SK-N-SH (cell line): ENCODE measurements at regions not wholly inside any gene's neighbourhood (a gene's known extent, or its start where the extent isn't known, plus 50 kb on each side); places are given as distances from the start of the nearest gene placed in this dataset.

Experiments used
- CTCF ChIA-PET: fragments of 300-600, 350-600 bp; formaldehyde crosslinking; extraction: SDS; loops from one replicate; lab custom pipeline; 2021; lab: Yijun Ruan, JAX
- POLR2A ChIA-PET: fragments of 350-600 bp; sonication (Branson Sonifier 250); formaldehyde crosslinking; extraction: SDS; loops from one replicate; lab custom pipeline; 2020; ENCODE audit warnings: antibody characterized with exemption, inconsistent platforms; lab: Yijun Ruan, JAX
- DNase-seq: peaks from one replicate; pipeline ENCODE4 v3.0.0; 2012
- H2AFZ ChIP-seq: fragments of 200-600 bp; sonication (generic); 2 replicates; pipeline ENCODE4 v1.8.1; 2016; ENCODE audit warnings: antibody characterized with exemption, mild to moderate bottlenecking, low read depth
- H3F3A ChIP-seq: fragments of 200-600 bp; sonication (generic); replicated peaks from 2 replicates; pipeline ENCODE3; 2016; ENCODE audit warnings: antibody characterized with exemption, mild to moderate bottlenecking; ENCODE audit not compliant: insufficient read depth
- H3K27ac ChIP-seq, 2 experiments: fragments of 200-500 bp in 1 of 2; fragments of 200-600 bp in 1 of 2; sonication (Bioruptor generic) in 1 of 2; sonication (generic), shearing (Covaris generic) in 1 of 2; 2 replicates each; pipeline versions ENCODE4 v1.5.1 to v1.6.1; 2014 to 2016; ENCODE audit warnings: low read depth in 2 of 2, inconsistent platforms in 1 of 2, low read length in 1 of 2, mild to moderate bottlenecking in 1 of 2, mixed read lengths in 1 of 2
- H3K27me3 ChIP-seq: fragments of 200-600 bp; sonication (generic), shearing (Covaris generic); 2 replicates; pipeline ENCODE4 v1.6.1; 2016; ENCODE audit warnings: mixed run types; ENCODE audit not compliant: insufficient read depth
- H3K36me3 ChIP-seq, 2 experiments: fragments of 200-500 bp in 1 of 2; fragments of 200-600 bp in 1 of 2; sonication (Bioruptor generic) in 1 of 2; sonication (generic) in 1 of 2; replicated peaks in 1 of 2; 2 replicates each; pipeline versions ENCODE3 to v1.5.1; 2014 to 2016; ENCODE audit warnings: low read length in 1 of 2, mild to moderate bottlenecking in 1 of 2; ENCODE audit not compliant: insufficient read depth in 2 of 2, control insufficient read depth in 1 of 2
- H3K4me1 ChIP-seq, 2 experiments: fragments of 200-500 bp in 1 of 2; fragments of 200-600 bp in 1 of 2; sonication (Bioruptor generic) in 1 of 2; sonication (generic), shearing (Covaris generic) in 1 of 2; 2 replicates each; pipeline versions ENCODE4 v1.5.1 to v1.6.1; 2014 to 2016; ENCODE audit warnings: low read depth in 1 of 2, low read length in 1 of 2, mixed run types in 1 of 2; ENCODE audit not compliant: insufficient read depth in 2 of 2, control insufficient read depth in 1 of 2
- H3K4me2 ChIP-seq: fragments of 200-600 bp; sonication (generic), shearing (Covaris generic); 2 replicates; pipeline ENCODE4 v1.6.1; 2017; ENCODE audit warnings: mixed run types
- H3K4me3 ChIP-seq, 2 experiments: fragments of 200-500 bp in 1 of 2; fragments of 200-600 bp in 1 of 2; sonication (Bioruptor generic) in 1 of 2; sonication (generic), shearing (Covaris generic) in 1 of 2; 2 replicates each; pipeline versions ENCODE4 v1.5.1 to v1.8.1; 2014 to 2016; ENCODE audit warnings: low read depth in 2 of 2, inconsistent platforms in 1 of 2, low read length in 1 of 2, mild to moderate bottlenecking in 1 of 2, mixed read lengths in 1 of 2, moderate library complexity in 1 of 2
- H3K79me2 ChIP-seq: fragments of 200-600 bp; sonication (generic); 2 replicates; pipeline ENCODE4 v1.8.1; 2017; ENCODE audit warnings: mild to moderate bottlenecking; ENCODE audit not compliant: insufficient read depth
- H3K9ac ChIP-seq: fragments of 200-600 bp; sonication (generic); 2 replicates; pipeline ENCODE4 v1.6.1; 2017; ENCODE audit warnings: mixed run types
- H3K9me2 ChIP-seq: fragments of 200-600 bp; sonication (generic); 2 replicates; pipeline ENCODE4 v1.6.1; 2017; ENCODE audit warnings: mixed run types
- H3K9me3 ChIP-seq: fragments of 200-600 bp; sonication (generic); 2 replicates; pipeline ENCODE4 v1.6.1; 2017; ENCODE audit warnings: mixed run types, mild to moderate bottlenecking, moderate library complexity
- H4K20me1 ChIP-seq: fragments of 200-600 bp; sonication (generic); 2 replicates; pipeline ENCODE4 v1.6.1; 2017; ENCODE audit warnings: mild to moderate bottlenecking, mixed run types; ENCODE audit not compliant: insufficient read depth
- ELF1 ChIP-seq: IDR thresholded peaks from 2 replicates; pipeline ENCODE4 v1.4.0; 2012
- EZH2phosphoT487 ChIP-seq: fragments of 200-600 bp; sonication (generic); IDR thresholded peaks from 2 replicates; pipeline ENCODE4 v1.6.1; 2017; ENCODE audit warnings: low read depth, mixed run types, mild to moderate bottlenecking, antibody characterized with exemption, moderate library complexity, borderline replicate concordance
- FOSL2 ChIP-seq: IDR thresholded peaks from 2 replicates; pipeline ENCODE4 v1.4.0; 2012; ENCODE audit warnings: low read depth, mild to moderate bottlenecking, moderate library complexity, borderline replicate concordance
- FOXJ3 ChIP-seq: sonication (generic); formaldehyde crosslinking; IDR thresholded peaks from 2 replicates; pipeline ENCODE4 v1.5.1; 2020; ENCODE audit warnings: mild to moderate bottlenecking, missing genetic modification reagents
- GABPA ChIP-seq: IDR thresholded peaks from 2 replicates; pipeline ENCODE4 v1.4.0; 2012; ENCODE audit warnings: low read depth, mild to moderate bottlenecking
- GATA2 ChIP-seq: sonication (generic); formaldehyde crosslinking; IDR thresholded peaks from 2 replicates; pipeline ENCODE4 v1.5.0; 2020; ENCODE audit warnings: mild to moderate bottlenecking, missing genetic modification reagents
- JUND ChIP-seq: IDR thresholded peaks from 2 replicates; pipeline ENCODE4 v1.4.0; 2012
- MEF2A ChIP-seq: IDR thresholded peaks from 2 replicates; pipeline ENCODE4 v1.4.0; 2012; ENCODE audit warnings: low read depth, borderline replicate concordance
- NRF1 ChIP-seq: IDR thresholded peaks from 2 replicates; pipeline ENCODE4 v1.6.1; 2012; ENCODE audit warnings: low read depth, mild to moderate bottlenecking, low read length
- POLR2AphosphoS5 ChIP-seq: IDR thresholded peaks from 2 replicates; pipeline ENCODE4 v1.6.1; 2012; ENCODE audit warnings: low read depth, low read length
- TEAD4 ChIP-seq: IDR thresholded peaks from 2 replicates; pipeline ENCODE4 v1.4.0; 2012; ENCODE audit warnings: mild to moderate bottlenecking, borderline replicate concordance; ENCODE audit not compliant: insufficient read depth
- WGBS: methylation state at CpG from one replicate; pipeline ENCODE4 v1.1.6; 2017; ENCODE audit warnings: low lambda C conversion rate; 5-methylcytosine and 5-hydroxymethylcytosine counted together
- TF ChIP-seq, protein P1 (sequence below): fragments of 200-600 bp; sonication (generic); IDR thresholded peaks from 2 replicates; pipeline ENCODE4 v1.6.1; 2017; ENCODE audit warnings: antibody characterized with exemption, mild to moderate bottlenecking, moderate library complexity
- TF ChIP-seq, protein P2 (sequence below): IDR thresholded peaks from 2 replicates; pipeline ENCODE4; 2012
- TF ChIP-seq, protein P3 (sequence below): fragments of 150-350 bp; IDR thresholded peaks from 2 replicates; pipeline ENCODE4 v1.6.1; 2016; ENCODE audit warnings: mild to moderate bottlenecking, low read depth, low read length
- TF ChIP-seq, protein P4 (sequence below): IDR thresholded peaks from 2 replicates; pipeline ENCODE4 v1.4.0; 2012; ENCODE audit warnings: low read depth, borderline replicate concordance
- TF ChIP-seq, protein P5 (sequence below): IDR thresholded peaks from 2 replicates; pipeline ENCODE4 v1.4.0; 2012; ENCODE audit warnings: low read depth, borderline replicate concordance

DNA sequence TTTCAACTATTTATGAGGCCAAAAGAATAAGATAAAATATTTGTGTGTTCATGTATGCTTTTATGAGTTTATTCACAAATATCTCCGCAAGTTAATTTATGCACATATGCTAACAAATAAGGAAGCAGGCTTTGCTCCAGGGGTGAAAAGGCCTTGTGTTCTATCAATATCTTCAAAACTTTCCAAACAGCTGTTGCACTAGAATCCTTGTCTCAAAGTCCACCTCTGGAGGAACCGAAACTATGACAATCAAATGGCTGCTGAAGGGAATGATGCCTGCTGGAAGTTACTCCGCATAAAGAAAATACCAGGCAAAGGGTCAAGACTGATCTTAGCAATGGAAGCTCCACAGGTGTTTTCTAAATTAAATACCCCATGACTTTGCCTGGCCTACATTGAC is 145.0 kb upstream of the GHITM start:
- DNase-seq: no peak
- Histone ChIP-seq H3K9me3 (no peaks in the 10 kb centered on the region), H2AFZ (no peak overlapping the region), H3K9ac (no peak overlapping the region), H3K4me1 (no peaks in the 10 kb centered on the region), H3F3A (no peaks in the 10 kb centered on the region), H3K9me2 (no peaks in the 10 kb centered on the region), H3K27me3 (no peaks in the 10 kb centered on the region), H3K79me2 (no peaks in the 10 kb centered on the region), H3K4me2 (no peak overlapping the region), H3K36me3 (no peaks in the 10 kb centered on the region), H3K4me3 (no peak overlapping the region), H3K27ac (no peak overlapping the region), H4K20me1 (no peaks in the 10 kb centered on the region)
- ChIA-PET CTCF (no interaction called here), POLR2A (no interaction called here)
- TF ChIP-seq FOSL2: no peak
- no peak for TF ChIP-seq EZH2phosphoT487
- no peak for TF ChIP-seq ELF1
- TF ChIP-seq TEAD4: no peak
- WGBS: 50% methylated on average over 3 of the region's 3 CpGs

DNA sequence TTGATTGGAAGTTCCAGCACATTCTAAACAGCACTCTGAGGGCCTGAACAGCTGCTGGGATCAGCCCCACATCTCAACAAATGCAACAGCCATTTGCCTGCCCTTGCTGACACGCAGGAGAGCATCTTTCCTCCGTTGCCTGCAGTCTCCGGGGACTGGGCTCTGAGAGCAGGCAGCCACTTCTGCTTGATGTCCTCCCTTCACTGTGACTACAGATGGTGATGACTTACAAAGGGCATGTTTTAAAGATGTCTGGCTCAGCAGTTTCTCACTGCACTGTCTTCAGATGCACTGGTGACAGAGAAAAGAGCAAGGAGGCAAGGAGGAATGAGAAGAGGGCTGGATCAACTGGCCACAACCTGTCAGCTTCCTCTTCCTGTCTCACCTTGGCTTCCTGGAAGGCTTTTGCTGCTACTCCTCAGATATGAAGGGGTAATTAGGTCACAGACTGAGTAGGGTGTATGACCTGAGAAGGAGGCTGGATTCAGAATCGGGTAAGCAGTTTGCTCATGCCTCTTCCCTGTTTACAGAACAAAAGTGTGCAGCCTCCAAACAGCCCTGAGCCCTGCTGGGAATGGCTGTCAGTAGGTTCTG is 143.5 kb upstream of the GHITM start:
- H3K4me2 ChIP-seq: no peak overlapping the region
- H3F3A ChIP-seq: no peaks in the 10 kb centered on the region
- H3K9me3 ChIP-seq: no peaks in the 10 kb centered on the region
- H3K9ac ChIP-seq: no peak overlapping the region
- no peak for DNase-seq
- H3K36me3 ChIP-seq: no peaks in the 10 kb centered on the region
- ChIA-PET CTCF (interaction anchor here (1.0 to 2.1 kb wide), 2 partner anchors 13 to 19 kb away, joined by 5 to 6 read pairs; no protein-coding TSS in a partner anchor), POLR2A (no interaction called here)
- H3K79me2 ChIP-seq: no peaks in the 10 kb centered on the region
- no peaks in the 10 kb centered on the region for H4K20me1 ChIP-seq
- WGBS: 0% methylated on average over 1 of the region's 4 CpGs
- TF ChIP-seq, protein P1, sequence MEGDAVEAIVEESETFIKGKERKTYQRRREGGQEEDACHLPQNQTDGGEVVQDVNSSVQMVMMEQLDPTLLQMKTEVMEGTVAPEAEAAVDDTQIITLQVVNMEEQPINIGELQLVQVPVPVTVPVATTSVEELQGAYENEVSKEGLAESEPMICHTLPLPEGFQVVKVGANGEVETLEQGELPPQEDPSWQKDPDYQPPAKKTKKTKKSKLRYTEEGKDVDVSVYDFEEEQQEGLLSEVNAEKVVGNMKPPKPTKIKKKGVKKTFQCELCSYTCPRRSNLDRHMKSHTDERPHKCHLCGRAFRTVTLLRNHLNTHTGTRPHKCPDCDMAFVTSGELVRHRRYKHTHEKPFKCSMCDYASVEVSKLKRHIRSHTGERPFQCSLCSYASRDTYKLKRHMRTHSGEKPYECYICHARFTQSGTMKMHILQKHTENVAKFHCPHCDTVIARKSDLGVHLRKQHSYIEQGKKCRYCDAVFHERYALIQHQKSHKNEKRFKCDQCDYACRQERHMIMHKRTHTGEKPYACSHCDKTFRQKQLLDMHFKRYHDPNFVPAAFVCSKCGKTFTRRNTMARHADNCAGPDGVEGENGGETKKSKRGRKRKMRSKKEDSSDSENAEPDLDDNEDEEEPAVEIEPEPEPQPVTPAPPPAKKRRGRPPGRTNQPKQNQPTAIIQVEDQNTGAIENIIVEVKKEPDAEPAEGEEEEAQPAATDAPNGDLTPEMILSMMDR: no peak
- TF ChIP-seq JUND (no peak), MEF2A (no peak), GABPA (no peak), GATA2 (CRISPR knock-in tag) (no peak), NRF1 (no peak), FOXJ3 (CRISPR knock-in tag) (no peak), POLR2AphosphoS5 (no peak)
- TF ChIP-seq, protein P2, sequence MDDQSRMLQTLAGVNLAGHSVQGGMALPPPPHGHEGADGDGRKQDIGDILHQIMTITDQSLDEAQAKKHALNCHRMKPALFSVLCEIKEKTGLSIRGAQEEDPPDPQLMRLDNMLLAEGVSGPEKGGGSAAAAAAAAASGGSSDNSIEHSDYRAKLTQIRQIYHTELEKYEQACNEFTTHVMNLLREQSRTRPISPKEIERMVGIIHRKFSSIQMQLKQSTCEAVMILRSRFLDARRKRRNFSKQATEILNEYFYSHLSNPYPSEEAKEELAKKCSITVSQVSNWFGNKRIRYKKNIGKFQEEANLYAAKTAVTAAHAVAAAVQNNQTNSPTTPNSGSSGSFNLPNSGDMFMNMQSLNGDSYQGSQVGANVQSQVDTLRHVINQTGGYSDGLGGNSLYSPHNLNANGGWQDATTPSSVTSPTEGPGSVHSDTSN: no peak
- TF ChIP-seq, protein P3, sequence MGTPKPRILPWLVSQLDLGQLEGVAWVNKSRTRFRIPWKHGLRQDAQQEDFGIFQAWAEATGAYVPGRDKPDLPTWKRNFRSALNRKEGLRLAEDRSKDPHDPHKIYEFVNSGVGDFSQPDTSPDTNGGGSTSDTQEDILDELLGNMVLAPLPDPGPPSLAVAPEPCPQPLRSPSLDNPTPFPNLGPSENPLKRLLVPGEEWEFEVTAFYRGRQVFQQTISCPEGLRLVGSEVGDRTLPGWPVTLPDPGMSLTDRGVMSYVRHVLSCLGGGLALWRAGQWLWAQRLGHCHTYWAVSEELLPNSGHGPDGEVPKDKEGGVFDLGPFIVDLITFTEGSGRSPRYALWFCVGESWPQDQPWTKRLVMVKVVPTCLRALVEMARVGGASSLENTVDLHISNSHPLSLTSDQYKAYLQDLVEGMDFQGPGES: no peak
- TF ChIP-seq, protein P4, sequence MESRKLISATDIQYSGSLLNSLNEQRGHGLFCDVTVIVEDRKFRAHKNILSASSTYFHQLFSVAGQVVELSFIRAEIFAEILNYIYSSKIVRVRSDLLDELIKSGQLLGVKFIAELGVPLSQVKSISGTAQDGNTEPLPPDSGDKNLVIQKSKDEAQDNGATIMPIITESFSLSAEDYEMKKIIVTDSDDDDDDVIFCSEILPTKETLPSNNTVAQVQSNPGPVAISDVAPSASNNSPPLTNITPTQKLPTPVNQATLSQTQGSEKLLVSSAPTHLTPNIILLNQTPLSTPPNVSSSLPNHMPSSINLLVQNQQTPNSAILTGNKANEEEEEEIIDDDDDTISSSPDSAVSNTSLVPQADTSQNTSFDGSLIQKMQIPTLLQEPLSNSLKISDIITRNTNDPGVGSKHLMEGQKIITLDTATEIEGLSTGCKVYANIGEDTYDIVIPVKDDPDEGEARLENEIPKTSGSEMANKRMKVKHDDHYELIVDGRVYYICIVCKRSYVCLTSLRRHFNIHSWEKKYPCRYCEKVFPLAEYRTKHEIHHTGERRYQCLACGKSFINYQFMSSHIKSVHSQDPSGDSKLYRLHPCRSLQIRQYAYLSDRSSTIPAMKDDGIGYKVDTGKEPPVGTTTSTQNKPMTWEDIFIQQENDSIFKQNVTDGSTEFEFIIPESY: no peak
- TF ChIP-seq, protein P5, sequence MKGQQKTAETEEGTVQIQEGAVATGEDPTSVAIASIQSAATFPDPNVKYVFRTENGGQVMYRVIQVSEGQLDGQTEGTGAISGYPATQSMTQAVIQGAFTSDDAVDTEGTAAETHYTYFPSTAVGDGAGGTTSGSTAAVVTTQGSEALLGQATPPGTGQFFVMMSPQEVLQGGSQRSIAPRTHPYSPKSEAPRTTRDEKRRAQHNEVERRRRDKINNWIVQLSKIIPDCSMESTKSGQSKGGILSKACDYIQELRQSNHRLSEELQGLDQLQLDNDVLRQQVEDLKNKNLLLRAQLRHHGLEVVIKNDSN: no peak
- TF ChIP-seq, all 33 proteins: peak for 0
- Histone ChIP-seq H3K27ac (no peak overlapping the region), H3K27me3 (no peaks in the 10 kb centered on the region), H3K9me2 (no peaks in the 10 kb centered on the region), H3K4me1 (no peaks in the 10 kb centered on the region), H2AFZ (no peak overlapping the region), H3K4me3 (no peak overlapping the region)
